Endothelial cell of hepatic sinusoid (primary cell): ENCODE measurements at regions not wholly inside any gene's neighbourhood (a gene's known extent, or its start where the extent isn't known, plus 50 kb on each side); places are given as distances from the start of the nearest gene placed in this dataset.

Source experiments
- in situ Hi-C: cut with HindIII; loops from 2 replicates; pipeline ENCODE4 v1.10.0; 2017; ENCODE audit warnings: low sequenced_read_pairs

DNA sequence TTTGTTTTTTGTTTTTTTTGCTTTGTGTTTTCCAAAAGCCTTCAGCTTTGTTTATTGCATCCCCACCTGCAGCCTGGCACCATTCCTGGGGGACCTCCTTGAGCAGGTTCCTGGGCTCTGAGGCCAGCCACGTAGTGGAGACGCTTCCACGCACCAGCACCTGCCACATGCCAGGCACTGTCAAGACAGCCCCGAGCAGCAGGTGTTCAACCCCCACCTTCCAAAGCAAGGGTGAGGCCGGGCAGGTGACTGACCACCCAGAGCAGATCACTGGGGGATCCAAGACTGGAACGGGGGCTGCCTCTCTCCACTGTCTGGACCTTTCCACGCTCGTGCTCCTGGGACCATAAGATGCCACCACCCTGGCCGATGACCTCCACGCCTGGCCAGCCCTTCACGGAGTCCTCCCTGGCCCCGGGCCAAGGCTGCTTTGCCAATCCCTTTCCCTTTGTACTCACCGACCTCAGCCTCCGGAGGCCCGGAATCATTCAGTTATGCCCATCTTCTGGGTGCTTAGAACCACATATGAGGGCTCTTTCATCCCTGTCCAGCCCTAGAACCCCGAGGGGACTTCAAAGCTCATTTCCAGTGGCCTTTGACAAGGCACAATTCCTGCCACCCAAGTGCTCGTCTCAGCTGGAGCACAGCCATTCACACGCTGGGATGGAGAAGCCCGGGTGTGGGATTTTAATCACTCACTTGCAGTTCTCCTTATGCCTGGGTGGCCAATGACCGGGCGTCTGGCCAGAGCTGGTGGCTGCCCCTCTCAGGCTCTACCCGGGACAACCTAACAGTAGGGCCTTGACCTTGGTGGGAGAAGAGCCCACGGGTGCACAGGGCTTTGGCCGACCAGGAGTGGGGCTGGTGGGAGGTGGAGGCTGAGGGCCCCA lies 330.8 kb downstream of the NPHP4 start:
- in situ Hi-C loops = no loop called here

DNA sequence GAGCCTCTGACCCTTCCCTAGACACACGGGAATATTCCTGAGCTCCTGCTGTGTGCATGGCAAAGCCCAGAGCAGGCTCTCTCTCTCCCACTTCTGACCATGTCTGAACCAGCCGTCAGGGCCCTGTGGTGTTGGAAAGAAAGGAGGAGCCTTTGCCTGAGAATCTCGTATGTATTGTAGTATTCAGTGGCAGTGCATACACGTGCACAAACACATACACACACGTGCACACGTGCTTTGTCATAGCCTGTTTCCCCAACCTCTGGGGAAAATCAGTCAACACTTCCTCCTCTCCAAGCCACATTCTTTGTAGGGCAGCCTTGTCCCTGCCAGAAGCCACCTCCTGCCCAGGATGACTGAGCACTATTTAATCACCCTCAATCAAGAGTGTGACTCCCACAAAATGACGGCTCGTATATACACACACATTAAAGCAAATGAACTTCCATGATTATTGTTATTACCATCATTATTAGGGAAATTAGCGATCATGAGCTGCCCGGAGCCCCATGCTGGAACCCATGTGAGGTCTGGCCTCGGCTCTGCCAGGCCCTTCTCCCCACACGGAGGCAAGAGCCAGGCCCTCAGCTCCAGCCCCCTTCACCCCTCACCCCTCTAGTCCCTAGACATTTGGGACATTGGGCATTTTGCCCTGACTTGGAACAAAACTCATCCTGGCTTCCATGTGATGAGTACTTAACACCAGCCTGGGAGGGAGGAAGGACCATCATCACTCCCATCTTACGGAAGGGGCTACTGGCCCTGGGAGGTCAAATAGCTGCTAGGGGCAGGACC lies 331.9 kb downstream of the NPHP4 start:
- in situ Hi-C loops = no loop called here

- in situ Hi-C loops = no loop called here
Observed at GRCh38 chr1:5659606-5660005, 332.6 kb downstream of the NPHP4 start.

- in situ Hi-C loops = no loop called here
Observed at GRCh38 chr1:5658340-5659316, 333.6 kb downstream of the NPHP4 start.

GRCh38 chr1:5651964-5652821 lies 340.0 kb downstream of the NPHP4 start:
- in situ Hi-C loops = no loop called here

DNA sequence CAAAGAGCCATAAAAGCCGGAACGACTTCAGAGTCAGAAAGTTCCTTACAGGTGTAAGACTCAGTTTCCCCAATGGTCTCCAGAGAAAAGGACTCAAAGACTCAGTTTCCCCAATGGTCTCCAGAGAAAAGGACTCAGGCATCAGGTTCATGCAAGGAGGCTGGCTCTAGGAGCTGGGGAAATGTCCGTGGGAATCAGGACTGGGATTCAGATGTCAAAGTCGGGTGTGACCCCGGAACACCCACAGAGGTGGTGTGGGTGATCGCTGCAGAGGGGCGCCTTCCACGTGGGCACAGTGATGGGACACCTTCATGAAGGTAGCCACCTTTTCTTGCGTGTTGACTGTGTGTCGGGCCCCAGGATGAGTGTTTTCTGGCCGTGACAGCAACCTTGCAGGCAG lies 340.8 kb downstream of the NPHP4 start:
- in situ Hi-C loops = no loop called here

DNA sequence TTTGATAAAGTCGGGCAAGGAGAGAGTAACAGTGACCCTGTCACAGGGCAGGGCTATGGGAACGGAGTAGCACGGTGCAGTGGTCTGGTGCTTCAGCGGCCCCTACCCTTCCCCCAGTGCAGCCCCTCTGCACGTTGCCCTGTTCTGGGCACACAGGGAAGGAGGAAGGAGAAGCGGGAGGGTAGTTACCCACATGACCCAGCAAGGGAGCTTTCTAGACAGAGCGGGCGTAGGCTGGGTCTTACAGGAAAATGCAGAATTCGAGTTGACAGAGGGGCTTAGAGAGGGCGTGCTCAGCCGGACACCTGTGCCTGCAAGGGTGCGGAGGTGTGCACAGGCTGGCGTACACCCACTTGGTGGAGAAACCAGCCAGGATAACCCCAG lies 341.2 kb downstream of the NPHP4 start:
- in situ Hi-C loops = no loop called here

- in situ Hi-C loops = no loop called here
Observed at GRCh38 chr1:5650283-5651026, 341.8 kb downstream of the NPHP4 start.

- in situ Hi-C loops = no loop called here
Observed at GRCh38 chr1:5649795-5650194, 342.4 kb downstream of the NPHP4 start.

GRCh38 chr1:5649166-5649551 lies 343.1 kb downstream of the NPHP4 start:
- in situ Hi-C loops = no loop called here

- in situ Hi-C loops = no loop called here
Observed at GRCh38 chr1:5648410-5649165, 343.6 kb downstream of the NPHP4 start.

GRCh38 chr1:5647234-5647633 lies 345.0 kb downstream of the NPHP4 start:
- in situ Hi-C loops = no loop called here

- in situ Hi-C loops = no loop called here
Observed at GRCh38 chr1:5646486-5647149, 345.6 kb downstream of the NPHP4 start.

DNA sequence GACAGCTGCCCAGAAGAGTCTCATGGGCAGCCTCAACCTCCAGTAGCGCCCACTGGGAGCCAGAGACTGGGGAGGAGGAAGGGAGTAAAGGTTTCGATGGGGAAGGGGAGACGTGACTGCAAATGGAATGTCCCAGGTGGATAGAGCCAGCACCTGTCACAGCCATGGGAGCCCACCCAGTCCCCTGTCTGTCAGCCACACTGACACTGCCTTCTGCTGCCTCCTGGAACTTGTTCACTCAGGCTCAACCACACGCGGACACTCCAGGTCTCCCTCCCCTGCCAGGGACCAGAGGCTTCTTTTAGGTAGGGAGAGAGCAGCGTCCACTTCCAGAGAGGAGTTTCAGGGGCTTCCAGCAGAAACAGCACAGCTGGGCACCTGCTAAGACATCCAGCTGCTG lies 346.3 kb downstream of the NPHP4 start:
- in situ Hi-C loops = no loop called here

DNA sequence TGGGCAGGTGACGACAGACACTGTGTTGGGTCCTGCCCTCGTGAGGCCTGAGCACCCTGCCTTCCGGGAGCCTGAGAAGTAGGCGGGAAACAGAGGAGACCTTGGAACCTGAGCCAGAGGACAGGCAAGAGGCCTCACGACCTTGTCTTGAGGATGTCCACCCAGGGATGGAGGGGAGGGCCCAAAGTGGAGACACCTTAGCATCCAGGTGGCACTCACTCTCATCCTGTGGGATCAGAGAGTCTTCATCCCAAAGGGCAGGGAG lies 347.2 kb downstream of the NPHP4 start:
- in situ Hi-C loops = no loop called here

- in situ Hi-C loops = no loop called here
Observed at GRCh38 chr1:5644281-5645134, 347.7 kb downstream of the NPHP4 start.

DNA sequence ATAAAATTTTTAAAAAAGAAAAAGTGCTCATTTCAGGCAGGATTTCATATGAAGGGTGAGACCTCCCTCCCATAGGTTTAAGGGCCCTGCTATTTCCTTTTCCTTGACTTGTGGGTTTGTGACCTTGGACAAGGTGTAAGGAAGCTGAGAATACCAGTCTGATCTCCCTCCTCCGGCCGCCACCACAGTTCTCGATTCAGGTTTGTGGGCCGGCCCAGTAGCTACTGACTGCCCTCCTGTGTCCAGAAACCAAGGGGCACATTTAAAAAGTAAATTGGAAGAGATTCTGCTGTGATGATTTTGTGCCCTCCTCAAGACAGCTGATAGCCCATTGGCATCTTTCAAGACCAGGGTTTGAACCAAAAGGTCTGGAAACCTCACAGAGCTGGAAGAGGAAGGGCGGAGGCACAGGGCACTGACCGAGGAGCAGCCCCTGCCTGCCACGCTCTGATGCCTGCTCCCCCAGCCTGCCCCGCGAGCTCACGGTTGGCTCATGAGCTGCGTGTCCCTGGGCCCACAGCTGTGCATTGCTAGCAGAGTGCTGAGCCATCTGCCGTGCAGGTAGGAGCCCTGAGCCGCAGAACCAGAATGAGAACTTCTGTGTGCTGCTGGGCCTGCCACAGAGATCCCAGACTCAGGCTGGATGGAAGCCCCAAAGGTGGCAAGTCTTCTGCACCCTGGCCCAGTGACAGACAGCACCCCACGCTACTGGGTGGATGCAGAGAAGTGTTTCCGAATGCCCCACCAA lies 348.7 kb downstream of the NPHP4 start:
- in situ Hi-C loops = no loop called here
